ENCODE measurements at regions not wholly inside any gene's neighbourhood (a gene's known extent, or its start where the extent isn't known, plus 50 kb on each side); places are given as distances from the start of the nearest gene placed in this dataset.

- H3K9me3 Mint-ChIP-seq (ENCODE audit: insufficient read depth): no peaks in the 10 kb centered on the region
- H3K36me3 ChIP-seq (replicated peaks in 1 of 2; ENCODE audit: control extremely low read depth in 1 of 2, control insufficient read depth in 1 of 2, extremely low read depth in 1 of 2, insufficient read depth in 2 of 2, low read length in 1 of 2): no peaks in the 10 kb centered on the region
- no peak overlapping the region for H2AFZ ChIP-seq (ENCODE audit: insufficient read depth, low read depth, low read length, poor library complexity, severe bottlenecking)
- H3K27ac Mint-ChIP-seq: no peak overlapping the region
- DNase-seq (no peak), ATAC-seq (ENCODE audit: low read depth) (no peak)
- no peaks in the 10 kb centered on the region for H3K79me2 ChIP-seq (ENCODE audit: control insufficient read depth, insufficient read depth, low read length)
- H3K4me1 Mint-ChIP-seq: no peaks in the 10 kb centered on the region
- ChIA-PET POLR2A (no interaction called here), CTCF (no interaction called here)
- no peak overlapping the region for H3K9ac ChIP-seq (ENCODE audit: low read length)
- H3K4me3 ChIP-seq (ENCODE audit: control extremely low read depth in 1 of 5, extremely low read depth in 1 of 5, insufficient read depth in 1 of 5, low read depth in 2 of 5, low read length in 4 of 5): no peak overlapping the region
- H4K20me1 ChIP-seq (ENCODE audit: control insufficient read depth, insufficient read depth, low read length, poor library complexity, severe bottlenecking): no peaks in the 10 kb centered on the region
- 100% methylated on average over 2 of the region's 5 CpGs for WGBS (ENCODE audit: insufficient coverage)
- no peaks in the 10 kb centered on the region for H3K27me3 ChIP-seq (replicated peaks in 1 of 4; ENCODE audit: control extremely low read depth in 1 of 4, control insufficient read depth in 3 of 4, insufficient read depth in 4 of 4, low read length in 3 of 4)
- H3K4me1 ChIP-seq (ENCODE audit: control insufficient read depth in 2 of 2, insufficient read depth in 2 of 2, low read length in 2 of 2): no peaks in the 10 kb centered on the region
- TF ChIP-seq CTCF (IDR thresholded peaks at IDR 0.05): no peak
- no peak for TF ChIP-seq EZH2 (IDR thresholded peaks at IDR 0.05; ENCODE audit: borderline replicate concordance, insufficient read depth, low read depth, low read length, poor library complexity, severe bottlenecking)
- no peak overlapping the region for H3K4me2 ChIP-seq (replicated peaks; ENCODE audit: low read depth, low read length, poor library complexity, severe bottlenecking)
- H3K27ac ChIP-seq (ENCODE audit: low read length in 2 of 2): no peak overlapping the region
- H3K9me3 ChIP-seq (ENCODE audit: control extremely low read depth in 1 of 3, control insufficient read depth in 2 of 3, insufficient read depth in 1 of 3, low read length in 2 of 3): peaks cover 0 to 10% (median 0%) of the 10 kb centered on the region in 3 donors
- intact Hi-C loops (cut with micrococcal nuclease): no loop called here
- H3K4me3 Mint-ChIP-seq: no peak overlapping the region
- no peaks in the 10 kb centered on the region for H3K27me3 Mint-ChIP-seq
Measured at GRCh38 chrX:23524467-23524866, 142.8 kb upstream of the PRDX4 start.

GRCh38 chrX:23525531-23525930 lies 141.8 kb upstream of the PRDX4 start:
- Mint-ChIP-seq H3K4me1 (no peaks in the 10 kb centered on the region), H3K4me3 (no peak overlapping the region), H3K27me3 (no peaks in the 10 kb centered on the region), H3K27ac (no peak overlapping the region), H3K9me3 (ENCODE audit: insufficient read depth) (no peaks in the 10 kb centered on the region)
- no peak overlapping the region for H3K4me3 ChIP-seq (ENCODE audit: control extremely low read depth in 1 of 5, extremely low read depth in 1 of 5, insufficient read depth in 1 of 5, low read depth in 2 of 5, low read length in 4 of 5)
- H3K36me3 ChIP-seq (replicated peaks in 1 of 2; ENCODE audit: control extremely low read depth in 1 of 2, control insufficient read depth in 1 of 2, extremely low read depth in 1 of 2, insufficient read depth in 2 of 2, low read length in 1 of 2): no peaks in the 10 kb centered on the region
- no peak for TF ChIP-seq CTCF (IDR thresholded peaks at IDR 0.05)
- no peak for TF ChIP-seq EZH2 (IDR thresholded peaks at IDR 0.05; ENCODE audit: borderline replicate concordance, insufficient read depth, low read depth, low read length, poor library complexity, severe bottlenecking)
- ATAC-seq (ENCODE audit: low read depth) (no peak), DNase-seq (no peak)
- H2AFZ ChIP-seq (ENCODE audit: insufficient read depth, low read depth, low read length, poor library complexity, severe bottlenecking): no peak overlapping the region
- no peaks in the 10 kb centered on the region for H4K20me1 ChIP-seq (ENCODE audit: control insufficient read depth, insufficient read depth, low read length, poor library complexity, severe bottlenecking)
- H3K27ac ChIP-seq (ENCODE audit: low read length in 2 of 2): no peak overlapping the region
- no CpG with 5 or more reads among the region's 1 CpG for WGBS (ENCODE audit: insufficient coverage)
- H3K9ac ChIP-seq (ENCODE audit: low read length): no peak overlapping the region
- H3K4me1 ChIP-seq (ENCODE audit: control insufficient read depth in 2 of 2, insufficient read depth in 2 of 2, low read length in 2 of 2): no peaks in the 10 kb centered on the region
- peaks cover 0 to 10% (median 0%) of the 10 kb centered on the region in 3 donors for H3K9me3 ChIP-seq (ENCODE audit: control extremely low read depth in 1 of 3, control insufficient read depth in 2 of 3, insufficient read depth in 1 of 3, low read length in 2 of 3)
- H3K79me2 ChIP-seq (ENCODE audit: control insufficient read depth, insufficient read depth, low read length): no peaks in the 10 kb centered on the region
- no peaks in the 10 kb centered on the region for H3K27me3 ChIP-seq (replicated peaks in 1 of 4; ENCODE audit: control extremely low read depth in 1 of 4, control insufficient read depth in 3 of 4, insufficient read depth in 4 of 4, low read length in 3 of 4)
- intact Hi-C loops (cut with micrococcal nuclease): no loop called here
- ChIA-PET POLR2A (no interaction called here), CTCF (no interaction called here)
- H3K4me2 ChIP-seq (replicated peaks; ENCODE audit: low read depth, low read length, poor library complexity, severe bottlenecking): no peak overlapping the region
